H1 (cell line): ENCODE measurements at regions not wholly inside any gene's neighbourhood (a gene's known extent, or its start where the extent isn't known, plus 50 kb on each side); places are given as distances from the start of the nearest gene placed in this dataset.

Experiments
- CHD1 ChIP-seq: IDR thresholded peaks from 2 replicates; pipeline ENCODE4 v1.6.1; 2012; ENCODE audit warnings: low read depth, low read length, improper control_type of control experiment
- CTCF ChIP-seq, 3 experiments: IDR thresholded peaks; 1 replicate in 2 of 3; 2 replicates in 1 of 3; pipeline versions ENCODE4 v1.5.1 to v1.6.1; 2011; ENCODE audit warnings: low read length in 3 of 3, mild to moderate bottlenecking in 3 of 3, inconsistent platforms in 2 of 3, low read depth in 1 of 3, moderate library complexity in 1 of 3; ENCODE audit not compliant: insufficient read depth in 1 of 3; ENCODE audit errors: control extremely low read depth in 1 of 3
- FOSL1 ChIP-seq: IDR thresholded peaks from 2 replicates; pipeline ENCODE4 v1.6.1; 2011; ENCODE audit warnings: mild to moderate bottlenecking, low read depth, low read length, moderate library complexity; ENCODE audit not compliant: insufficient read depth

- TF ChIP-seq CTCF (IDR thresholded peaks at IDR 0.05; ENCODE audit: control extremely low read depth in 1 of 3, insufficient read depth in 1 of 3, low read depth in 1 of 3, low read length in 3 of 3) = peak; percentile 40 to 57 (median 53)
- TF ChIP-seq CHD1 = no peak
- no peak for TF ChIP-seq FOSL1
Measured at GRCh38 chr14:97251491-97252155, 454.4 kb downstream of the VRK1 start (continued).
